Activated CD4-positive, alpha-beta T cell treated with anti-CD3 and anti-CD28 coated beads, Interleukin-10, Interleukin-2, amounts not matched to agents 100 ng/mL and 50 ng/mL, durations not matched to agents 16 hours and 8 hours (primary cell): ENCODE measurements at regions not wholly inside any gene's neighbourhood (a gene's known extent, or its start where the extent isn't known, plus 50 kb on each side); places are given as distances from the start of the nearest gene placed in this dataset.

Source experiments
- DNase-seq: peaks from one replicate; pipeline ENCODE4 v3.0.0-alpha.2; 2020

DNA sequence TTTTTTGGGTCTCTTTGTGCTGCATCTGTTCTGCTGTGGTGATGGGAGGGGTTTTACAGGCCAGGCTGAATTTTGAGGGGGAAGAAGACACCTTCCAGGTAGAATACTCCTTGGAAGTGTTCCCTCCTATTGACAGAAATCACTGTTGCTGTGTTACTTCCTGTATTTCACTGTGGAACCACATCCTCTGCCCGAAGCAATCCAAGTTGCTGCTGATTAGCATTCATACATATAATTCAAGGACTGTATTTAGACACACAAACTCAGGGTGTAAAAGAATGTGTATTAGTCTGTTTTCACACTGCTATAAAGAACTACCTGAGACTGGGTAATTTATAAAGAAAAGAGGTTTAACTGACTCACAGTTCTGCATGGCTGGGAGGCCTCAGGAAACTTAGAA, 50.6 kb upstream of the TMEM244 start:
- no peak for DNase-seq
